ENCODE measurements at regions not wholly inside any gene's neighbourhood (a gene's known extent, or its start where the extent isn't known, plus 50 kb on each side); places are given as distances from the start of the nearest gene placed in this dataset.

DNA sequence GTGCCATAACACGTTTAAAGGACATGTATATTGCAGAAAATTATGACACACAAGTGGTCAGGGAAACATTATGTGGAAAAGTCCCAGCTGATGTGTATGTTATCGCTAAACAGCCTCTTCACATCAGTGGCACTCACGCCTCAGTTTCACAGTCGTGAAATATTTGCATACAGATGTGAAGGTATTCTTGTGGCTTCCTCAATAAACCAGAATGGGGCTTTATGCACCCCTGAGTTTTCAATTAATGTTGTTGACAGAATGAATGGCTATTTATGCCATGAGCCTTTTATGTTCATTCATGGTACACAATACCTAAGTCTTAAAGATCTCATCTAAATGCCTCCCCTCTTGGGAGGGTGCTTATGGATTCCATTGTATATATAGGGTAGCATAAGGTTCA, 202.1 kb upstream of the ADGRL2 start:
- BruUV-seq (replicated peaks): no TSS peak
- no peak for DNase-seq (ENCODE audit: low read depth, low spot score)
- no peaks in the 10 kb centered on the region for H3K9me3 ChIP-seq (ENCODE audit: control insufficient read depth, insufficient read depth, low read depth, low read length)
- H3K27ac ChIP-seq (ENCODE audit: low read length): no peak overlapping the region
- in situ Hi-C loops (cut with HindIII; ENCODE audit: low pct_unique_long_range_greater_than_20kb, low sequenced_read_pairs) (no loop called here), intact Hi-C loops (cut with micrococcal nuclease; ENCODE audit: unreplicated experiment) (no loop called here)
- H3K27me3 ChIP-seq (ENCODE audit: control insufficient read depth, insufficient read depth, low read length): no peaks in the 10 kb centered on the region
- H3K4me1 ChIP-seq (ENCODE audit: control insufficient read depth, insufficient read depth, low read length): no peaks in the 10 kb centered on the region
- POLR2A ChIA-PET: no interaction called here
- H3K36me3 ChIP-seq (ENCODE audit: control insufficient read depth, insufficient read depth, low read length): no peaks in the 10 kb centered on the region
- no peak for ATAC-seq
- CTCF ChIA-PET: no interaction called here
- H3K4me3 ChIP-seq (ENCODE audit: low read depth in 2 of 2, low read length in 2 of 2): no peak overlapping the region
- no peak for TF ChIP-seq TCF7L2 (IDR thresholded peaks at IDR 0.05; ENCODE audit: low read depth, low read length)
- no peak for TF ChIP-seq POLR2AphosphoS5 (IDR thresholded peaks at IDR 0.05; ENCODE audit: low read depth, low read length)
- TF ChIP-seq REST (IDR thresholded peaks at IDR 0.05; ENCODE audit: insufficient read depth in 1 of 2, low read depth in 2 of 2, low read length in 1 of 2): no peak
- TF ChIP-seq CTCF (IDR thresholded peaks at IDR 0.05): no peak
- no peak for TF ChIP-seq SIN3A (IDR thresholded peaks at IDR 0.05; ENCODE audit: borderline replicate concordance, insufficient read depth, low read depth, low read length)

DNA sequence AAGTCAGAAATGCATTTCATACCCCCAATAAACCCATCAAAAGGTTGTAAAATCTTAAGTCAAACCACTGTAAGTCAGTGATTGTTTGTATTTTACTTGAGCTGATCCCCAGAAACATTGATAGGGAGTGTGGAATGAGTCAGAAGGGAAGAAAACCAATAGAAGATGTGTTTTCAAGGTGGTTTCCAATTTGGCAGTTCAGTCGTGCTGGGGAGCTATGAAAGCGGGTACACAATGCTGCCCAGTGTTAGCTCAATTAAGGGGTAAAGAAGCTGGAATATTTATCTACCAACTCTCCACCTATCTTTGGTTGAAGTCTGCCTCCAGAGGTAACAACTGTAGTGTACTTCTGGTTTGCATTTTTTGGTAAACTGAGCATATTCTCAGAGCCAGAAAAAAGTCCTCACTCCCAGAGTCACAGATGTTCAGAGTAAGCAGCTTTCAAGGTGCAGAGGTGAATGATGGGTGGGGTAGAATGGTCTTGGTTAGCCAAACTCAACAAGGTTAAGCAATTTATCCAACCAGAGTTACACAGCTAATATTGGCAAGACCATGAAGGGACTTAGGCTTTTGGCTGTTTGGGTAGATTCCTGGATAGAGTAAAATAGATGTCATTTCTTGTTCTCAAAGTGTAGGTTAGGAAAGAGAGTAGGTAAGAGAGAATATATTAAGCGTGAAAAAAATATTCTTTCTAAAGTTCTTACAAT, 202.9 kb upstream of the ADGRL2 start:
- BruUV-seq (replicated peaks): no TSS peak
- ATAC-seq: no peak

More for the DNA sequence above, 202.9 kb upstream of the ADGRL2 start:
- intact Hi-C loops (cut with micrococcal nuclease; ENCODE audit: unreplicated experiment) (no loop called here), in situ Hi-C loops (cut with HindIII; ENCODE audit: low pct_unique_long_range_greater_than_20kb, low sequenced_read_pairs) (no loop called here)
- H3K27me3 ChIP-seq (ENCODE audit: control insufficient read depth, insufficient read depth, low read length): no peaks in the 10 kb centered on the region
- no peaks in the 10 kb centered on the region for H3K9me3 ChIP-seq (ENCODE audit: control insufficient read depth, insufficient read depth, low read depth, low read length)
- POLR2A ChIA-PET: no interaction called here
- CTCF ChIA-PET: no interaction called here
- H3K36me3 ChIP-seq (ENCODE audit: control insufficient read depth, insufficient read depth, low read length): no peaks in the 10 kb centered on the region
- no peak overlapping the region for H3K27ac ChIP-seq (ENCODE audit: low read length)
- TF ChIP-seq CTCF (IDR thresholded peaks at IDR 0.05): no peak
- no peak for TF ChIP-seq REST (IDR thresholded peaks at IDR 0.05; ENCODE audit: insufficient read depth in 1 of 2, low read depth in 2 of 2, low read length in 1 of 2)
- TF ChIP-seq SIN3A (IDR thresholded peaks at IDR 0.05; ENCODE audit: borderline replicate concordance, insufficient read depth, low read depth, low read length): no peak
- no peak for TF ChIP-seq POLR2AphosphoS5 (IDR thresholded peaks at IDR 0.05; ENCODE audit: low read depth, low read length)
- TF ChIP-seq TCF7L2 (IDR thresholded peaks at IDR 0.05; ENCODE audit: low read depth, low read length): no peak
- no peak for DNase-seq (ENCODE audit: low read depth, low spot score)
- H3K4me3 ChIP-seq (ENCODE audit: low read depth in 2 of 2, low read length in 2 of 2): no peak overlapping the region
- H3K4me1 ChIP-seq (ENCODE audit: control insufficient read depth, insufficient read depth, low read length): no peaks in the 10 kb centered on the region

Data from Panc1 (cell line).